Right renal pelvis (tissue), 4 donors: ENCODE measurements at regions not wholly inside any gene's neighbourhood (a gene's known extent, or its start where the extent isn't known, plus 50 kb on each side); places are given as distances from the start of the nearest gene placed in this dataset.

Experiments
- DNase-seq, 4 donors: peaks; one replicate each; pipeline ENCODE4 v3.0.0-alpha.2; 2013; ENCODE audit warnings: low read depth in 4 of 4, low spot score in 3 of 4, missing footprints in 1 of 4

GRCh38 chr3:73727117-73727821 lies 102.5 kb upstream of the PDZRN3 start:
- DNase-seq: peak in 2 of 4 donors; percentile 32 to 63

GRCh38 chr3:73723596-73723995 lies 98.9 kb upstream of the PDZRN3 start:
- no peak for DNase-seq

- DNase-seq: no peak
These were observed 95.1 kb upstream of the PDZRN3 start for GRCh38 chr3:73719861-73720260.

GRCh38 chr3:73719413-73719851 lies 94.7 kb upstream of the PDZRN3 start:
- no peak for DNase-seq

- no peak for DNase-seq
These were observed 93.8 kb upstream of the PDZRN3 start for GRCh38 chr3:73718326-73719110.

- no peak for DNase-seq
These were observed 91.7 kb upstream of the PDZRN3 start for GRCh38 chr3:73716418-73716817.

- no peak for DNase-seq
These were observed 85.6 kb upstream of the PDZRN3 start for GRCh38 chr3:73710340-73710739.

GRCh38 chr3:73709712-73710111 lies 85.0 kb upstream of the PDZRN3 start:
- DNase-seq: no peak

- DNase-seq: no peak
These were observed 84.2 kb upstream of the PDZRN3 start for GRCh38 chr3:73708956-73709355.

- no peak for DNase-seq
These were observed 83.0 kb upstream of the PDZRN3 start for GRCh38 chr3:73707772-73708171.

GRCh38 chr3:73706771-73707170 lies 82.0 kb upstream of the PDZRN3 start:
- DNase-seq: no peak

- DNase-seq: no peak
These were observed 81.1 kb upstream of the PDZRN3 start for GRCh38 chr3:73705792-73706191.

- no peak for DNase-seq
These were observed 74.6 kb upstream of the PDZRN3 start for GRCh38 chr3:73699327-73699726.

- no peak for DNase-seq
These were observed 72.3 kb upstream of the PDZRN3 start for GRCh38 chr3:73697020-73697419.

GRCh38 chr3:73695841-73696240 lies 71.1 kb upstream of the PDZRN3 start:
- no peak for DNase-seq

- no peak for DNase-seq
These were observed 70.4 kb upstream of the PDZRN3 start for GRCh38 chr3:73694983-73695757.

- DNase-seq: peak in 1 of 4 donors; percentile 45
These were observed 62.6 kb upstream of the PDZRN3 start for GRCh38 chr3:73687106-73688004.

GRCh38 chr3:73685061-73685460 lies 60.3 kb upstream of the PDZRN3 start:
- DNase-seq: no peak

GRCh38 chr3:73683706-73684105 lies 59.0 kb upstream of the PDZRN3 start:
- no peak for DNase-seq

GRCh38 chr3:73681610-73682009 lies 56.9 kb upstream of the PDZRN3 start:
- no peak for DNase-seq
